Type B pancreatic cell (in vitro differentiated cells): ENCODE measurements at regions not wholly inside any gene's neighbourhood (a gene's known extent, or its start where the extent isn't known, plus 50 kb on each side); places are given as distances from the start of the nearest gene placed in this dataset.
"Not testable (repeated sequence)": the region's sequence is repeated elsewhere in the genome, so short reads cannot be mapped to it uniquely, and the experiment has no call there.

ENCODE experiments used
- DNase-seq: peaks from one replicate; pipeline ENCODE4 v3.0.0; 2021; ENCODE audit warnings: mixed read lengths; ENCODE audit not compliant: unreplicated experiment; ENCODE audit errors: extremely low spot score
- H3K27ac Mint-ChIP-seq: 2 replicates; pipeline ENCODE4 v1.8.0; 2021; ENCODE audit warnings: mild to moderate bottlenecking, mixed read lengths
- H3K27me3 Mint-ChIP-seq: 2 replicates; pipeline ENCODE4 v1.8.0; 2021; ENCODE audit warnings: mixed read lengths
- H3K36me3 Mint-ChIP-seq: 2 replicates; pipeline ENCODE4 v1.8.0; 2021; ENCODE audit warnings: mixed read lengths
- H3K4me1 Mint-ChIP-seq: one replicate; pipeline ENCODE4 v1.8.0; 2021; ENCODE audit warnings: mixed read lengths; ENCODE audit not compliant: unreplicated experiment
- H3K4me3 Mint-ChIP-seq: 2 replicates; pipeline ENCODE4 v1.8.0; 2021; ENCODE audit warnings: mild to moderate bottlenecking, mixed read lengths
- H3K9me3 Mint-ChIP-seq: 2 replicates; pipeline ENCODE4 v1.8.0; 2021; ENCODE audit warnings: mixed read lengths
- CTCF ChIP-seq: fragments of 200-600 bp; sonication (generic); conservative IDR thresholded peaks from 2 replicates; pipeline ENCODE4 v1.5.0; 2021; ENCODE audit warnings: antibody characterized with exemption, mild to moderate bottlenecking

- no peak overlapping the region for H3K27ac Mint-ChIP-seq
- H3K27me3 Mint-ChIP-seq, result peaks cover 5% of the 10 kb centered on the region
- no peaks in the 10 kb centered on the region for H3K4me1 Mint-ChIP-seq
- no peak for DNase-seq
- no peak for TF ChIP-seq CTCF
- H3K36me3 Mint-ChIP-seq, result no peaks in the 10 kb centered on the region
- H3K4me3 Mint-ChIP-seq, result no peak overlapping the region
- H3K9me3 Mint-ChIP-seq, result no peaks in the 10 kb centered on the region
Measured at GRCh38 chr18:57953883-57954282, 90.1 kb upstream of the NEDD4L start.

- no peaks in the 10 kb centered on the region for H3K9me3 Mint-ChIP-seq
Measured at GRCh38 chr18:57951999-57952774, 91.8 kb upstream of the NEDD4L start.

GRCh38 chr18:57951117-57951796, 92.8 kb upstream of the NEDD4L start:
- H3K27ac Mint-ChIP-seq, result no peak overlapping the region
- no peaks in the 10 kb centered on the region for H3K36me3 Mint-ChIP-seq
- no peak for DNase-seq
- H3K4me1 Mint-ChIP-seq, result no peaks in the 10 kb centered on the region
- H3K4me3 Mint-ChIP-seq, result no peak overlapping the region
- H3K9me3 Mint-ChIP-seq, result no peaks in the 10 kb centered on the region
- H3K27me3 Mint-ChIP-seq, result peaks cover 7% of the 10 kb centered on the region
- no peak for TF ChIP-seq CTCF

More at GRCh38 chr18:57951999-57952774, 91.8 kb upstream of the NEDD4L start:
- Mint-ChIP-seq H3K36me3 (no peaks in the 10 kb centered on the region), H3K4me1 (no peaks in the 10 kb centered on the region), H3K27ac (no peak overlapping the region), H3K27me3 (peaks cover 7% of the 10 kb centered on the region), H3K4me3 (no peak overlapping the region)
- TF ChIP-seq CTCF, result no peak
- DNase-seq, result no peak

GRCh38 chr18:57950542-57950941, 93.5 kb upstream of the NEDD4L start:
- H3K4me3 Mint-ChIP-seq, result no peak overlapping the region
- DNase-seq, result no peak
- TF ChIP-seq CTCF, result no peak
- peaks cover 10% of the 10 kb centered on the region for H3K27me3 Mint-ChIP-seq
- H3K4me1 Mint-ChIP-seq, result no peaks in the 10 kb centered on the region
- H3K27ac Mint-ChIP-seq, result no peak overlapping the region
- no peaks in the 10 kb centered on the region for H3K9me3 Mint-ChIP-seq
- no peaks in the 10 kb centered on the region for H3K36me3 Mint-ChIP-seq

- not testable (repeated sequence) for H3K36me3 Mint-ChIP-seq, H3K27ac Mint-ChIP-seq, DNase-seq, H3K4me3 Mint-ChIP-seq, H3K4me1 Mint-ChIP-seq, H3K9me3 Mint-ChIP-seq
- H3K27me3 Mint-ChIP-seq, result peaks cover 14% of the 10 kb centered on the region
Measured at GRCh38 chr18:57949335-57949734, 94.7 kb upstream of the NEDD4L start.

- Mint-ChIP-seq H3K27ac (no peak overlapping the region), H3K9me3 (no peaks in the 10 kb centered on the region), H3K4me3 (no peak overlapping the region)
Measured at GRCh38 chr18:57947117-57947516, 96.9 kb upstream of the NEDD4L start.

More at GRCh38 chr18:57947117-57947516, 96.9 kb upstream of the NEDD4L start:
- H3K36me3 Mint-ChIP-seq, result no peaks in the 10 kb centered on the region
- peaks cover 14% of the 10 kb centered on the region for H3K27me3 Mint-ChIP-seq
- DNase-seq, result no peak
- TF ChIP-seq CTCF, result no peak
- no peaks in the 10 kb centered on the region for H3K4me1 Mint-ChIP-seq
